Epithelial cell of esophagus (primary cell): ENCODE measurements at regions not wholly inside any gene's neighbourhood (a gene's known extent, or its start where the extent isn't known, plus 50 kb on each side); places are given as distances from the start of the nearest gene placed in this dataset.
A peak's percentile ranks its signal among the peaks of the same experiment; 100 is the strongest.

Experiments used
- DNase-seq: peaks from one replicate; pipeline ENCODE4 v3.0.0; 2010; ENCODE audit warnings: low read depth
- H3K4me3 ChIP-seq: 2 replicates; pipeline ENCODE4 v1.5.1; 2011; ENCODE audit warnings: mild to moderate bottlenecking, low read length, control low read depth
- CTCF ChIP-seq: IDR thresholded peaks from 2 replicates; pipeline ENCODE4 v1.5.1; 2011; ENCODE audit warnings: low read depth, mild to moderate bottlenecking, low read length, control low read depth, inconsistent platforms; ENCODE audit not compliant: insufficient read depth; ENCODE audit errors: missing control alignments

GRCh38 chr6:167049275-167049674, 50.1 kb downstream of the CEP43 start:
- no peak for TF ChIP-seq CTCF
- no peak overlapping the region for H3K4me3 ChIP-seq
- DNase-seq = no peak

- no peak overlapping the region for H3K4me3 ChIP-seq
- DNase-seq = no peak
- TF ChIP-seq CTCF = no peak
Observed at GRCh38 chr6:167050903-167051302, 51.7 kb downstream of the CEP43 start.

GRCh38 chr6:167053895-167054530, 54.8 kb downstream of the CEP43 start:
- TF ChIP-seq CTCF = no peak
- DNase-seq = peak; percentile 48
- no peak overlapping the region for H3K4me3 ChIP-seq

- H3K4me3 ChIP-seq = no peak overlapping the region
- TF ChIP-seq CTCF = no peak
- no peak for DNase-seq
Observed at GRCh38 chr6:167054987-167055386, 55.8 kb downstream of the CEP43 start.

- H3K4me3 ChIP-seq = no peak overlapping the region
- TF ChIP-seq CTCF = no peak
- no peak for DNase-seq
Observed at GRCh38 chr6:167056370-167056769, 57.2 kb downstream of the CEP43 start.

- H3K4me3 ChIP-seq = no peak overlapping the region
- DNase-seq = no peak
- no peak for TF ChIP-seq CTCF
Observed at GRCh38 chr6:167058261-167058660, 59.1 kb downstream of the CEP43 start.
